ENCODE measurements at regions not wholly inside any gene's neighbourhood (a gene's known extent, or its start where the extent isn't known, plus 50 kb on each side); places are given as distances from the start of the nearest gene placed in this dataset.

GRCh38 chr7:36035186-36035585 lies 117.9 kb upstream of the EEPD1 start:
- TF ChIP-seq YY1 (IDR thresholded peaks at IDR 0.05; ENCODE audit: insufficient read depth, insufficient read length): no peak
- TF ChIP-seq ZNF274 (IDR thresholded peaks at IDR 0.05; ENCODE audit: low read depth, low read length): no peak
- TF ChIP-seq SUZ12 (IDR thresholded peaks at IDR 0.05; ENCODE audit: extremely low read depth, insufficient read depth, insufficient read length): no peak
